Mesothelial cell of epicardium (in vitro differentiated cells): ENCODE measurements at regions not wholly inside any gene's neighbourhood (a gene's known extent, or its start where the extent isn't known, plus 50 kb on each side); places are given as distances from the start of the nearest gene placed in this dataset.

Source experiments
- DNase-seq, 2 experiments: peaks; one replicate each; pipeline ENCODE4 v3.0.0; 2021; ENCODE audit warnings: low spot score in 2 of 2; ENCODE audit not compliant: unreplicated experiment in 2 of 2
- H3K27ac Mint-ChIP-seq: 2 replicates; pipeline ENCODE4 v1.8.0; 2021; ENCODE audit warnings: mixed read lengths
- H3K27me3 Mint-ChIP-seq: 2 replicates; pipeline ENCODE4 v1.8.0; 2021; ENCODE audit warnings: low read depth, mixed read lengths
- H3K36me3 Mint-ChIP-seq: 2 replicates; pipeline ENCODE4 v1.8.0; 2021; ENCODE audit warnings: mixed read lengths
- H3K4me1 Mint-ChIP-seq: 2 replicates; pipeline ENCODE4 v1.8.0; 2021; ENCODE audit warnings: mixed read lengths
- H3K4me3 Mint-ChIP-seq: 2 replicates; pipeline ENCODE4 v1.8.0; 2021; ENCODE audit warnings: mild to moderate bottlenecking, moderate library complexity, mixed read lengths
- H3K9me3 Mint-ChIP-seq: 2 replicates; pipeline ENCODE4 v1.8.0; 2021; ENCODE audit warnings: mixed read lengths
- CTCF ChIP-seq: fragments of 200-600 bp; sonication (generic); IDR thresholded peaks from one replicate; pipeline ENCODE4 v1.5.0; 2021; ENCODE audit warnings: antibody characterized with exemption; ENCODE audit not compliant: unreplicated experiment

DNA sequence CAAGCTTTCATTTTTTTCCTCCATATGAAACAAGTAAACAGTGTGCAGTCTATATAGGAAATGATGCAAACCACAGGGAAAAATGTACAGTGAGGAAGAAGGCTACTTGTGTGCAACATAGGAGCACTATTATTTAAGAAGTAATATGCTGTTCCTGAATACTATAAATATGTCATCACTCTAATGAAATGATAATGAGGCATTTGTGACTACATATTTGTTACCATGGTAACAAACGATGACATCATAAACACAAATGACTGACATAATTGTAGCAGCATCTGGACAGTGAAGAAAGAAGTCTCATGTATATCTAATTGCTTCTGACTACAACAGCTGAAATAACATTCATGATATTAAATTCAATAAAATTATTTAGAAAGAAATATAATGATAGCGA lies 164.8 kb downstream of the C7orf25 start:
- no peak for DNase-seq
- Mint-ChIP-seq H3K27ac (no peak overlapping the region), H3K27me3 (no peaks in the 10 kb centered on the region), H3K4me1 (peaks cover 3% of the 10 kb centered on the region), H3K36me3 (peaks cover 2% of the 10 kb centered on the region), H3K4me3 (no peak overlapping the region), H3K9me3 (peaks cover 6% of the 10 kb centered on the region)
- TF ChIP-seq CTCF = no peak

- Mint-ChIP-seq H3K9me3 (peaks cover 6% of the 10 kb centered on the region), H3K36me3 (peaks cover 2% of the 10 kb centered on the region), H3K4me1 (peaks cover 3% of the 10 kb centered on the region), H3K27ac (no peak overlapping the region), H3K27me3 (no peaks in the 10 kb centered on the region), H3K4me3 (no peak overlapping the region)
- DNase-seq = no peak
- TF ChIP-seq CTCF = no peak
Observed at GRCh38 chr7:42746214-42746613, 165.7 kb downstream of the C7orf25 start.

- DNase-seq = no peak
- Mint-ChIP-seq H3K9me3 (peaks cover 6% of the 10 kb centered on the region), H3K36me3 (peaks cover 2% of the 10 kb centered on the region), H3K27me3 (no peaks in the 10 kb centered on the region), H3K4me1 (peaks cover 3% of the 10 kb centered on the region), H3K27ac (no peak overlapping the region), H3K4me3 (no peak overlapping the region)
- TF ChIP-seq CTCF = peak; percentile 64
Observed at GRCh38 chr7:42745357-42746059, 166.4 kb downstream of the C7orf25 start.

DNA sequence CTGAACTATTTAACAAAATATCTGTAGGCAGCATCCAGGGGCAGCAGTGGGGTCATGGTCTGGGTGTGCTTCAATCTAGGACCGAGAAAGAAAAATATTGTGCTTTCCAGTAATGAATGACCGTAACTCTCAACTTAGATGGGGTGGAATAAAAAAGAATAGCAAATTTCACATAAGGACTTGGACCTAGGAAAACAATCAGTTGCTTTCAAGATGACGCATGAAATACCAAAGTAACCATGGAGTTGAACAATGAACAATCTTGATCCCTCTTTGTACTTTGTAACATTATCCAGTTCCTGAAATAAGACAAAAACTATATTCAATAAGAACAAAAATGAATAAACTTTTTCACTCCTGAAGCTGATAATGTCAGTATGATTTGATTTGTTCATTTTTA lies 167.1 kb downstream of the C7orf25 start:
- no peak for TF ChIP-seq CTCF
- peaks cover 3% of the 10 kb centered on the region for H3K4me1 Mint-ChIP-seq
- no peak overlapping the region for H3K27ac Mint-ChIP-seq
- no peaks in the 10 kb centered on the region for H3K27me3 Mint-ChIP-seq
- H3K36me3 Mint-ChIP-seq = peaks cover 2% of the 10 kb centered on the region
- H3K4me3 Mint-ChIP-seq = no peak overlapping the region
- DNase-seq = no peak
- peaks cover 6% of the 10 kb centered on the region for H3K9me3 Mint-ChIP-seq

DNA sequence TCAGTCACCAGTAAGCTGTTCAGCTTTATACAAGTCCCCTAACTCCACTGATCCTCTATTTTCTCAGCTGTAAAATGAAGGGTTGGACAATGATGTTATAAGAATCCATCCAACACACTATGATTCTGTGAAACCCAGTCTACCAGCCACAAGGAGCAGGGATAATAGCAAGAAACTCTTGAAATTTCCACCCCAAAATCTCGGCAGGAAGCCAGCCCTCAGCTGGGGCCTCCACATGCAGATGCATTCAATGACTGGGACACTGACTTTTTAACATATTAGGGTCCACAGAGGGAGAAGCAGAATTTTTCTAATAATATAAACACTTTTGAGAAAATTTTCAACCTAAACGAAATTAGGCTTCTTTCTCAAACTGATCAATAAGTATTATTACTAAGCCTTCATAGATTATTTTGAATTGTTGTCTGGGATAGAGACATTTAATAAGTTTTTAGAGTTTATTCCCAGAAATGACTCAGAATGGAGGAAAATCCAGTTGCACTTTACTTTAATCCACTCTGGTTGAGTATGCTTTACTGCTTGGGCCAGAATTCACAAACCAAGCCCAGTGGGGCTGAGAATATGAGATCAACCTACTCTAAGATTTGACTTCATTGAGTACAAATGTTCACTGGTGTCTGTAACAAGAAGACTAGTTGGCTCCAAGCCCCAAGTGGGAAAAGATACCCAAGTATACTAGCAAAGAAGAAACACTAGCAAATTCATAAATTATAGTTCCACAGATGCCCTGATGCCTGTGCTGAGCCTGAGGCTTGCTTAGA lies 168.6 kb downstream of the C7orf25 start:
- Mint-ChIP-seq H3K36me3 (no peaks in the 10 kb centered on the region), H3K9me3 (peaks cover 2% of the 10 kb centered on the region), H3K4me3 (no peak overlapping the region), H3K27ac (no peak overlapping the region), H3K27me3 (no peaks in the 10 kb centered on the region), H3K4me1 (peaks cover 3% of the 10 kb centered on the region)
- no peak for TF ChIP-seq CTCF
- no peak for DNase-seq
